Natural killer cell (primary cell): ENCODE measurements at regions not wholly inside any gene's neighbourhood (a gene's known extent, or its start where the extent isn't known, plus 50 kb on each side); places are given as distances from the start of the nearest gene placed in this dataset.

Experiments
- ATAC-seq, 3 donors: fragments of 150-1000 bp in 2 of 3; fragments of 200-7000 bp in 1 of 3; cut with Tn5 transposase; 1 replicate in 1 of 3; 2 replicates in 2 of 3; pipeline ENCODE4 v1.10.0; 2021; ENCODE audit warnings: mild to moderate bottlenecking in 2 of 3, moderate library complexity in 2 of 3
- DNase-seq, 2 donors: peaks; one replicate each; pipeline versions ENCODE4 v3.0.0 to v3.0.0-alpha.2; 2013 to 2021; ENCODE audit warnings: mixed read lengths in 1 of 2
- H3K27ac ChIP-seq: one replicate; pipeline ENCODE4 v1.5.1; 2013; ENCODE audit warnings: mild to moderate bottlenecking, low read length
- H3K27me3 ChIP-seq: one replicate; pipeline ENCODE4 v1.6.1; 2013; ENCODE audit warnings: low read length; ENCODE audit not compliant: control insufficient read depth, insufficient read depth
- H3K36me3 ChIP-seq: one replicate; pipeline ENCODE4 v1.6.1; 2013; ENCODE audit warnings: low read length; ENCODE audit not compliant: control insufficient read depth, insufficient read depth
- H3K4me1 ChIP-seq: one replicate; pipeline ENCODE4 v1.6.1; 2013; ENCODE audit warnings: low read length; ENCODE audit not compliant: control insufficient read depth, insufficient read depth
- H3K4me3 ChIP-seq: one replicate; pipeline ENCODE4 v1.5.1; 2013; ENCODE audit warnings: low read length
- H3K9me3 ChIP-seq: one replicate; pipeline ENCODE4 v1.6.1; 2013; ENCODE audit warnings: low read length; ENCODE audit not compliant: control insufficient read depth, insufficient read depth
- H3K27ac Mint-ChIP-seq, 2 donors: one replicate each; pipeline ENCODE4 v1.8.0; 2022; ENCODE audit warnings: mild to moderate bottlenecking in 2 of 2, mixed read lengths in 2 of 2, moderate library complexity in 1 of 2
- H3K27me3 Mint-ChIP-seq, 2 donors: one replicate each; pipeline ENCODE4 v1.8.0; 2022; ENCODE audit warnings: low read depth in 2 of 2, mixed read lengths in 2 of 2
- H3K36me3 Mint-ChIP-seq: one replicate; pipeline ENCODE4 v1.8.0; 2022; ENCODE audit warnings: mixed read lengths
- H3K4me1 Mint-ChIP-seq, 2 donors: one replicate each; pipeline ENCODE4 v1.8.0; 2022; ENCODE audit warnings: mixed read lengths in 2 of 2
- H3K4me3 Mint-ChIP-seq: one replicate; pipeline ENCODE4 v1.8.0; 2022; ENCODE audit warnings: mild to moderate bottlenecking, moderate library complexity, mixed read lengths
- H3K9me3 Mint-ChIP-seq, 2 donors: one replicate each; pipeline ENCODE4 v1.8.0; 2022; ENCODE audit warnings: mixed read lengths in 2 of 2
- CTCF ChIP-seq: fragments of 200-600 bp; IDR thresholded peaks from one replicate; pipeline ENCODE4 v1.8.0; 2022; ENCODE audit warnings: antibody characterized with exemption
- WGBS: methylation state at CpG from one replicate; pipeline ENCODE4 v1.1.7; 2013; ENCODE audit warnings: missing lambda C conversion rate; ENCODE audit not compliant: insufficient coverage; 5-methylcytosine and 5-hydroxymethylcytosine counted together
- intact Hi-C: fragments of 100-400 bp; cut with micrococcal nuclease; formaldehyde crosslinking; loops from one replicate; pipeline ENCODE4 v1.14.2; 2022

- no peak overlapping the region for H3K27ac Mint-ChIP-seq
- no peaks in the 10 kb centered on the region for H3K36me3 Mint-ChIP-seq
- H3K4me1 Mint-ChIP-seq, result no peaks in the 10 kb centered on the region
- no peaks in the 10 kb centered on the region for H3K9me3 ChIP-seq
- TF ChIP-seq CTCF, result no peak
- intact Hi-C loops, result no loop called here
- 88% methylated on average over 3 of the region's 3 CpGs for WGBS
- peaks cover 16 to 68% of the 10 kb centered on the region in 2 donors for H3K27me3 Mint-ChIP-seq
- no peaks in the 10 kb centered on the region for H3K36me3 ChIP-seq
- H3K9me3 Mint-ChIP-seq, result no peaks in the 10 kb centered on the region
- H3K4me3 ChIP-seq, result no peak overlapping the region
- no peak for DNase-seq
- H3K27me3 ChIP-seq, result peaks cover 2% of the 10 kb centered on the region
- no peak overlapping the region for H3K27ac ChIP-seq
- H3K4me3 Mint-ChIP-seq, result no peak overlapping the region
- H3K4me1 ChIP-seq, result no peaks in the 10 kb centered on the region
- no peak for ATAC-seq
Measured at GRCh38 chr6:87943191-87943590, 104.5 kb upstream of the SPACA1 start.

GRCh38 chr6:87941556-87942358 is 105.9 kb upstream of the SPACA1 start:
- no peak overlapping the region for H3K27ac Mint-ChIP-seq
- no peak for TF ChIP-seq CTCF
- H3K4me3 Mint-ChIP-seq, result no peak overlapping the region
- intact Hi-C loops, result no loop called here
- peaks cover 16 to 59% of the 10 kb centered on the region in 2 donors for H3K27me3 Mint-ChIP-seq
- H3K4me1 Mint-ChIP-seq, result no peaks in the 10 kb centered on the region
- ATAC-seq (no peak), DNase-seq (no peak)
- Histone ChIP-seq H3K27me3 (peaks cover 2% of the 10 kb centered on the region), H3K36me3 (no peaks in the 10 kb centered on the region), H3K4me1 (no peaks in the 10 kb centered on the region), H3K4me3 (no peak overlapping the region), H3K27ac (no peak overlapping the region), H3K9me3 (no peaks in the 10 kb centered on the region)
- WGBS, result 71% methylated on average over 1 of the region's 2 CpGs
- no peaks in the 10 kb centered on the region for H3K9me3 Mint-ChIP-seq
- no peaks in the 10 kb centered on the region for H3K36me3 Mint-ChIP-seq

- Mint-ChIP-seq H3K27ac (no peak overlapping the region), H3K36me3 (no peaks in the 10 kb centered on the region), H3K27me3 (peaks cover 22 to 51% of the 10 kb centered on the region in 2 donors), H3K4me3 (no peak overlapping the region), H3K9me3 (no peaks in the 10 kb centered on the region), H3K4me1 (no peaks in the 10 kb centered on the region)
- H3K27ac ChIP-seq, result no peak overlapping the region
- intact Hi-C loops, result no loop called here
- no peak overlapping the region for H3K4me3 ChIP-seq
- H3K9me3 ChIP-seq, result no peaks in the 10 kb centered on the region
- no peak for ATAC-seq
- H3K4me1 ChIP-seq, result no peaks in the 10 kb centered on the region
- DNase-seq, result no peak
- 90% methylated on average over 1 of the region's 1 CpG for WGBS
- no peak for TF ChIP-seq CTCF
- no peaks in the 10 kb centered on the region for H3K36me3 ChIP-seq
- H3K27me3 ChIP-seq, result no peaks in the 10 kb centered on the region
Measured at GRCh38 chr6:87939776-87940175, 107.9 kb upstream of the SPACA1 start.

- TF ChIP-seq CTCF, result no peak
- ATAC-seq (no peak), DNase-seq (no peak)
- Histone ChIP-seq H3K9me3 (no peaks in the 10 kb centered on the region), H3K4me3 (no peak overlapping the region), H3K36me3 (no peaks in the 10 kb centered on the region), H3K4me1 (no peaks in the 10 kb centered on the region), H3K27ac (no peak overlapping the region), H3K27me3 (no peaks in the 10 kb centered on the region)
- Mint-ChIP-seq H3K36me3 (no peaks in the 10 kb centered on the region), H3K4me3 (no peak overlapping the region), H3K27ac (no peak overlapping the region), H3K9me3 (no peaks in the 10 kb centered on the region), H3K27me3 (peaks cover 26 to 40% of the 10 kb centered on the region in 2 donors), H3K4me1 (no peaks in the 10 kb centered on the region)
- WGBS, result 82% methylated on average over 2 of the region's 4 CpGs
- intact Hi-C loops, result no loop called here
Measured at GRCh38 chr6:87938287-87938686, 109.4 kb upstream of the SPACA1 start.
